ENCODE measurements at regions not wholly inside any gene's neighbourhood (a gene's known extent, or its start where the extent isn't known, plus 50 kb on each side); places are given as distances from the start of the nearest gene placed in this dataset.

DNA sequence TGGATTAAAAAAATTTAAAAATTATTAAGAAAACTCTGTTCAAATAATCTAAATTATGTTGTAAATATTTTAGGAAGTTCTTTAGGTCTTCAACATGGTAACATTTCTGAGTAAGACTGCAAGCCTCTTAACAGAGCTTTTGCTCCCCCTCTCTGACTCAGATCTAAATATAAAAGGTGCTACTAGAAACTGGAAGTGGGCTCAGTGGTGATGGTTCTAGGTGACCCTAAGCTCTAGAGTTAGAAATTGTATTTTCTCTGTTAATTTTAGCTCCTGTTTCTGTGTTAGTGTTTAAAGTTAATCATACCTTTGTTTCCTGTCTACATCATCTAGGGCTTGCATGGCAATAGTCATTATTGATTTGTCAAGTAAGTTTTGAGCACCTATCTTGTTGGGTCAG lies 159.9 kb upstream of the MEIS2 start:
- DNase-seq (ENCODE audit: low read depth) = no peak

DNA sequence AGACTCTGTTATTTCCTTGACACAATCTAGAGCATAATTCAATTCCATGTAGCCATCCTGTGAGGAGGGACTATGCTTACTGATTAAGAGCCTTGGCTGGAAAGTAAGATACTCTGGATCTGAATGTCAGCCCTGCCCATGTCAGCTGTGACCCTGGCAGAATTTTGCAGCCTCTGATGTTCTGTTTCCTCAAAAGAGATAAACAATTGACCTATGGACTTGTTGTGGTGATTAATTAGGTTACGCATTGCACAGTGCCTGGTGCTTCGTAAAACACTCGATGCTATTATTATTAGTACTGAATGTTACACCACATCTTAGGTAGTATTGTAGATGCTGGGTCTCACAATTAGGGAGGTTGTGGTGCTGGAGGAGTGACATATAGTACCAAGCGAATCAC lies 161.3 kb upstream of the MEIS2 start:
- no peak for DNase-seq (ENCODE audit: low read depth)

DNA sequence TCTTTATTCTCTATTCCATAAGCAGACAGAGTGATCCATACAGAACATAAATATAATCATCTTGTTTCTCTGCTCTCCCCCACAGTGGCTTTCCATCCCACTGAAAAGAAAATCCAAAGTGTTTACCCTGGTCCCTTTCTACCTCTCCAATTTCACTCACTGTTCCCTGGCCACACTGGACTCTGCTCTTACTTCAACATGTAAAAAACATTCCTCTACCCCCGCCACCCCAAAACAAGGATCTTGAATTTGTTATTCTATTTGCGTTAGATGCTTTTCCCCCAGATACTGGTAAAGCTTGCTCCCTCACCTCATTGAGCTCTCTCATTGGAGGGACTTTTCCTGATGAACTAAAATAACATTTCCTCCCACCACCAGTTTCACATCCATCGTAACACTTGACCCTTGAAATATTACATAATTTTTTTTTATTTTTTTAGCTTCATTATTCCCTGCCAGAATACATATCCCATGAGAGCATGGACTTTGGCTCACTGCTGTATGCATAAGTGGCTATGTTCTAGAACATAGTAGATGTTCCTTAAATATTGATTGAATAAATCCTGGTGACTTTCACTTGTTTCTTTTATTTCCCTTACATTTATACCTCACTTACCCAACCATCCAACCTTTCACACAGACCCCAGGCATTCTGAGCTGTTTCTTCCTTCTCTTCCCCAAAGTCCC lies 162.7 kb upstream of the MEIS2 start:
- no peak for DNase-seq (ENCODE audit: low read depth)

DNA sequence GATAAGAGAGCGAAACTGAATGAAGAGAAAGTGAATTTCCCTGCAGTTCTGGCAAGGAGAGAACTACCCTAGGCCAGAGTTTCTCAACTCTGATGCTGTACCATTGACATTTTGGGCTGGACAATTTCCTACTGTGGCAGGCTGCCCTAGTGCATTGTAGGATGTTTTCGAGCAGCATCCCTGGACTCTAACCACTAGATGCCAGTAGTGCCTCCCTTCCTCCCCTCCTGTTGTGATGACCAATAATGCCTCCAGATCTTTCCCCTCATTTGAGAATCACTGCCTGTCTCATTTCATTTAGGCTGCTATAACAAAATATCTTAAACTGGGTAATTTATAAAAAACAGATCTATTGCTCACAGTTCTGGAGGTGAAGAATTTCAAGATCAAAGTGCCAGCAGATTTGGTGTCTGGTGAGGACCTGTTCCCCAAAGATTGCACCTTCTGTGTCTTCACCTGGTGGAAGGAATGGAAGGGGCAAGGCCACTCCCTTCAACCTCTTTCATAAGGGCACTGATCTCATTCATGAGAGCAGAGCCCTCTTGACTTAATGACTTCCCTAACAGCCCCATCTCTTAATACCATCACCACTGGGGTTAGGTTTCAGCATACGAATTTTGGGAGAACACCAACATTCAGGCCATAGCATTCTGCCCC lies 188.9 kb upstream of the MEIS2 start:
- DNase-seq (ENCODE audit: low read depth) = no peak

DNA sequence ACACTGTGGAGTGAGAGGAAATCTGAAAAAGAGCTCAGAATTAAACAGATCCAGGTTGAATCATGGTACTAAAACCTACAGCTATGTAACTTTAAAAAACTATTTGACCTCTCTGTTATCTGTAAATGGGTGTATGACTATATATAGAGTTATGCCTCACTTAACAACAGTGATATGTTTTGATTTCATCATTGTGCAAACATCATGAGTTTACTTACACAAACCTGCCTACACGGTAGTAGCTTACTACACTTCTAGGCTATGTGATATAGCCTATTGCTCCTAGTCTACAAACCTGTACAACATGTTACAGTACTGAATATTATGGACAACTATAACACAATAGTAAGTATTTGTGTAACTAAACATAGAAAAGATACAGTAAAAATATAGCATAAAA lies 191.6 kb upstream of the MEIS2 start:
- DNase-seq (ENCODE audit: low read depth) = no peak

DNA sequence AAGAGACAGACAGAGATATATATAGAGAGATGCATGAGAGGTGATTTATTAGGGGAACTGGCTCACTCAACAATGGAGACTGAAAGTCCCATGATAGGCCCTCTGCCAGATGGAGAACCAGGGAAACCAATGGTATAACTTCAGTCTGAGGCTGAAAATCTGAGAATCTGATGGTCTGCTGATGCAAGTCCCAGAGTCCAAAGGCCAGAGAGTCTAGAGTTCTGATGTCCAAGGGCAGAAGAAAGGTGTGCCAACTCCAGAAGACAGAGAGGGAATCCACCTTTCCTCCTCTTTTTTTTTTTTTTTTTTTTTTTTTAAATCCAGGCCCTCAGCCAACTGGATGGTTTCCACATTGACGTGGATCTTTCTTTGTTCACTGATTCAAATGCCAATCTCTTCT lies 197.9 kb upstream of the MEIS2 start:
- no peak for DNase-seq (ENCODE audit: low read depth)

DNA sequence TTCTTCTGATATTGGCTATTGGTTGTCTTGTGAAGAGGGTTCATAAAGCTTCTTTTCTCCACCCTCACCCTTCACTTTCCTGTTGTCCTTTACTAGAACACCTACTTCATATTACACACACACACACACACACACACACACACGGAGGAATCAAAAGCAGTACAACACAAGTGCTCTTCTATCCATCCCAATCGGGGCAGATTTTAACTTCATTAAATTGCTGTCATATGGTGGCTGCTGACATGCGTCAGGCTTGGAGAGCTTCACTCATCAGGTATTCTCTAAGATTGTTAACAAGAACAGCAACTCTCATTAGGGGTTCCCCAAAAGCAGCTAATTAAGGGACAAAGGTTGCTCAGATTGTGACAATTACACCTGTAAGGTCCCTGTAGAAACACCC lies 239.1 kb upstream of the MEIS2 start:
- DNase-seq (ENCODE audit: low read depth) = no peak

DNA sequence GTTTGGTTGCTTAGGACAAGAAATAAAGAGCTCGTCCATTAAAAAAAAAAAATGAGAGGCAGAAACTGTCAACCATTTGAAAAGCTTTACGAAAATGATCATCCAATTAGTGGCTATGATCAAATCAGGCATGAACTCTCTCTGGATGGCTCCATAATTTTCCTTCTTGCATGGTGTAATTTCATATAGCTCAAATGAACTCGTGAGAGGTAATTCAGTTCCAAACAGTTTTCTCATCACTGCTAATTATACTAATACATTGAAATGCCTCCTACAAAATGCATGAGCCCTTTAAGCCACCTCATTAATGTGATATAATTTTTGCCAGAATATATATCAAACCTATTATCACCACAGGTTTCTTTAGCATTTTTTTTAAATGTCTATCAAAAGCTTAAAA lies 239.5 kb upstream of the MEIS2 start:
- no peak for DNase-seq (ENCODE audit: low read depth)

DNA sequence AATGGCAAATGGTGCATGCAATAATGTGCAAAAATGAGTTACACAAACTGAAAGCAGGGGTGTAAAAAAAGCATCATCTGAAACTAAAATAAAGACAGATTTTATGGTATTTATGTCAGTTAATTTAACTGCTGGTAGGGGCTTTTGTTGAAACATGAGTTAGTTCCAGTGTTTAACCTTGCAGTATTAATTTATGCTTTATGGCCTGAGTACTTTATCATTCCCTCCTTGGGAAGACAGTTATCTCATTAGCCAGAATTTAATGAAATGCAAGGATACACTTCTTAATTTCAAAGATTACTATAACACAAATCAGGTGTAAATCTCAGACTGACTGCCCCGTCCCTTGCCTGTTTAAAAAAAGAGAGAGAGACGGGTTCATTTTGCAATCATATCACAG lies 240.1 kb upstream of the MEIS2 start:
- no peak for DNase-seq (ENCODE audit: low read depth)

DNA sequence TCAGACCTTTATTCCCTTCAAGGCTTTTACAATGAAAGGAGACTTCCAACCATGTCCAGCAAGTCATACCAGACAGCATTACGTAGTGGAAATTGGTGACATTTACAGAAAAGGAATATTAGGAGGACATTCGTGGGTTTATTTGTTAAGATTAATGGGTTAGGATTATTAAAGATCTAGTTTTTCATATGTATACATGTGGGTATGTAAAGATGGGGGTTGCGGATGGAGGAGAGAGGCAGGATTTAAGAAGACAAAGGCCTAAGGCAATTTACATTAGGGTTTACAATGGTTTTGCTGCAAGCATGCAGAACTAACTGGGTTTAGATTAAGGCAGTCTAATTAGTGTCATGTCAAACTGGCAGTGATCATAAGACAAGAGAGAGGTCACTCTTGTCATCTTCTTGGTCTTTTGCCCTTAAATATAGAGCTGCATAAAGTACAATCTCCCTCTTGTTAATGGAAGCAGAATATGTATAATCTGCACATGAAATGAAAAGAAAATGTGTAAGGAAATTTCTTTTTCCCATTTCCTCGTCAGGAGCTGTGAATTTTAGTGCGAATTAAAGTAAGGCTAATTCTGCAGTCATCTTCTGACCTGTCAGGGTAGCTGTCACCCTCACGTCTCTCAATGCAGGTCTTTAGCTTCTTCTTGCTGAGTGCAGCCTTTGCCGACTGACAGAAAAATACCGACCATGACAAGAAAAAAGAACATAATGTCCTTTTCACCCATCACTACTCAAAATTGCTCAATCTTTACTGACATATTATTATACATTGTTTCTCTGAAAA lies 258.9 kb upstream of the MEIS2 start:
- no peak for DNase-seq (ENCODE audit: low read depth)

DNA sequence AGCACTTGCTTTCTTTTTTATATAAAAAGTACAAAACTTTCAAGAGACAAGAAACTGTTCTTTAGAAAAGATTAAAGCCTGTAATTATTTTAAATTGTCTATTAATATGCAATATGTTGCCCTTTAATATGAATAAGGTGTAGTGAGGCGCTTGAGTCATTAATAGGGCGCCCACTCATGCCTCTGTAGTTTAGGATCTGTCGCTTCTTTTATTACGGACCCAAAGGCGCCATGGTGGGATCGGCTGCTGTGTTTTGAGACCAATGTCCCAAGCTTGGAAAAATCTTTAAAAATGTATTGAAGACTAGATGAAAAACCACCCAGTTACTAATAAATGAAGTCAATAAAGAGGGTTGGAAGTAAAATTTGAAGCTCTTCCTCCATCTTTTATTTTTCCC lies 259.5 kb upstream of the MEIS2 start:
- DNase-seq (ENCODE audit: low read depth) = no peak

DNA sequence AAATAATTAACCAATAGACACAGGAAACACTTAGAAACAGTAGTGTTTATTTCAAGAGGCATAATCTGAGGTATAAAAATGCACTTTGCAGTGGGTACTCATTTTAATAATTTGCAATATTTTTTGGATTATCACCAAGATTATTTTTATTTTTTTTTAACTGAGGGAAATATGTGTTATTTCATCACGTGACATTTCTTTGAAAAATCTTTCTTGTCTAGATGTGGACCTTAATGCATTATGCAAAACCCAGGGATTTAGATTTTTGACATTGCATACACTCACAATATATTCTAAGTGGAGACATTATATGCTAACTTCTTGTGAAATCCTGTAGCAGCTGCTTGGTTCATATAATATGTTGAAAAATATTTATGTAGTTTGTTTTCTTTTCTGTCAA lies 260.4 kb upstream of the MEIS2 start:
- DNase-seq (ENCODE audit: low read depth) = no peak

DNA sequence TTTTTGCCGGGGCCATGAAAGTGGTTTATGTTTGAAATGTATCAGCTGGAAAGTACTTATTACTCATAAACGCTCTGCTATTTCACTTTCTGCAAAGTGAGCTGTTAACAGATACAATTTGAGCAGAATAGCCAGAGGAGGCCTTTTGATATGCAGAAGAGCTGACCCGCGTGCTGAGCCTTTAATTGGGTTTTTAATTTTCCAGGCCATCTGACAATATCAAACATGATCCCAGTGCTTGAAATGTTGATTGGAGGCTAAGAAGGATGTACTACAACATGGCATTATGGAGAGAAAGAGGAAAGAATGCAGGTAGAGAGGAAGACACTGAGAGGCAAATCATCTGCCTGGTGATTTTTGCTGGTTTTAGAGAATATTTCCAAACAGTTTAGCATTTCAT lies 261.3 kb upstream of the MEIS2 start:
- DNase-seq (ENCODE audit: low read depth) = no peak

DNA sequence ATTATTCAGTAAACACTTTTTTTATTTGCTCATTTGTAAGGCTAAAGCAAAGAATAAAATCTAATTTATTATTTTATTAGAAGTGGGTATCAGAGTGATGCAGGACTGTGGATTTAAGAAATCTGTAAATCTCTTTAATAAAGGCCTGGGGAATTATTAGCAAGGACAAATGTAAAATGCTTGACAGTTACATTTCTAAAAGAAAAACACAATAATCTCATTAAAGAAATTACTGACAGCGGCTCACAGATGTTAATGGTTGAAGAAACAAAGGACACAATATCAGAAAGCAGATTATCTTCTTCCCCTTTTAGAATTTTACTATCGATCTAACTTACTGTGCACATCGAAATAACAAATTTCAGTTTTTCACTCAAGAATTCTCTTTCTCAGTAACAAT lies 262.1 kb upstream of the MEIS2 start:
- DNase-seq (ENCODE audit: low read depth) = no peak

DNA sequence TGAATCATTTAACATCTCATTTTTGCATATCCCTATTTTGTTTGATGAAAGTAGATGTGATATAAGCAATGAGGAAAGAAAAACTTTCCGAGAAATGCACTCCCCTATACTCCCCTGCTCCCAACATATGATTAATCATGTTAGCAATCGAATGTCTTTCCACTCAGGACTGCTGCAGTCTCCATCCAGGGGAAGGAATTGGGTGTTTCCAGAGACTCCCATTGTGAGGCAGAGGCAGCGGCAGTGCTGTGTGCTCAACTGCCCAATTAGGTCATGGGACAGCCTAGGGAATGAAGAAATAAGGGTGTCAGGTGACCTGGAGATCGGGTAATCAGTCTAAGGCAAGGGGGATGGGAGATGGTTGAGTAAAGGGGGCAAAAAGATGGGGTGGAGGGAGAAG lies 268.6 kb upstream of the MEIS2 start:
- no peak for DNase-seq (ENCODE audit: low read depth)

DNA sequence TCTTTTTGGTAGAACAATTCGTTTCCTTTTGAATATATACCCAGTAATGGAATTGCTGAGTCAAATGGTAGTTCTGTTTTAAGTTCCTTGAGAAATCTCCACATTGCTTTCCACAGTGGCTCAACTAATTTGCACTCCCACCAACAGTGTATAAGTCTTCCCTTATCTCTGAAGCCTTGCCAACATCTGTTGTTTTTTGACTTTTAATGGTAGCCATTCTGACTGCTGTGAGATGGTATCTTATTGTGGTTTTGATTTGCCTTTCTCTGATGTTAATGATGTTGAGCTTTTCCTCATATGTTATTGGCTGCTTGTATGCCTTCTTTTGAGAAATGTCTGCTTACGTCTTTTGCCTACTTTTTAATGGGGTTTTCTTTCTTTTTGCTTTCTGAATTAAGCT lies 270.6 kb upstream of the MEIS2 start:
- DNase-seq (ENCODE audit: low read depth) = no peak

DNA sequence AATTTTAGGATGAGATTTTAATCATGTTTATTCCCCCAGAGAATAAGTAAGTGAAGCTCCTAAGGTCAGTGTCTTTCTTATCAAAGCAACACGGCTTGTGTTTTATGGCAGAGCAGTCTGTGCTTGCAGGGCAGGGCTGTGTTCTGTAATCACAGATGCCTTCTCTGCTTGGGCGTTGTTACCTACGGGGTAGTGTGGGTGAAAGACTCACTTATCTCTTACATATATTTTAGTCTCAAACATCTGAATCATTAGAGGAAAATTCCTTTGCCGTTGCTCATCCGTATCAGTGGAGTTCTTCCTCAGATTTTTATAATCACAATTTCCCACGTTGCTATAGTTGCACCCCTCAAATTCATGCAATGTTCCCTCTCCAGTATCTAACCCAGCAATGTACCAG lies 271.7 kb upstream of the MEIS2 start:
- no peak for DNase-seq (ENCODE audit: low read depth)

DNA sequence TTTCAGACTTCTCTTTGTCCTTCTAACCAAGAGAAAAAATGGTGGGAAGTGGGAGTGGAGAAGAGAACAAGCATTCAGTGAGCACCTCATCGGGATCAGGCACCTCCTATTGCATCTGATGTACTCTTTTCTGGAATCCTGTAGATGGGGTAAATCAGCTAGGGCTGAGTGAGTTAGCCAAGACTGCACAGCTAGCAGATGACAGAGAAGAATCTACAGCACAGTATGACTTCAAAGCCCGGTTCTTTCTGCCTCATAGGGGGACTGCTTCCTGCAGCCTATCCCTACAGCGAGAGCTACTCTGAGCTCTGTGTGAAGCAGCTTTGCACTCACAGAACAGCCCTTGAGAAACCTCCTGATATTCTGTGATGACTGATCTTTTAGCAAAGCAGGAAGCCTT lies 275.2 kb upstream of the MEIS2 start:
- DNase-seq (ENCODE audit: low read depth) = no peak

DNA sequence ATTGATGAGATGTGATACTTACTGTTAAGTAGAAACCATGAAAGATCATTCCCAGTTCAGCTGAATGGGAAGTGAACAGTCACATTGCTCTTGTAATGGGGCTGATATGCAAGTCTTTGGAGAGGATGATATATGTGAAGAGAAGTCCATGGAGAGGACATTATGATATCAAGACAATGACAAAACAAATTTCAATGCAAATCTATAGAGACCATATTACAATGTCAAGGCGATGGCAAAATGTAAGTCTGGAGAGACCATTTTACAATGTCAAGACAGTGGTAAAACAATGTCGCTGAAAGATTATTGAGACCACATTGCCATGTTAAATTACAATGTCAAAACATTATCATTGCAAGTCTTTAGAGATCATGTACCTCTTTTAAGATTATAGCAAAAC lies 277.1 kb upstream of the MEIS2 start:
- DNase-seq (ENCODE audit: low read depth) = no peak

DNA sequence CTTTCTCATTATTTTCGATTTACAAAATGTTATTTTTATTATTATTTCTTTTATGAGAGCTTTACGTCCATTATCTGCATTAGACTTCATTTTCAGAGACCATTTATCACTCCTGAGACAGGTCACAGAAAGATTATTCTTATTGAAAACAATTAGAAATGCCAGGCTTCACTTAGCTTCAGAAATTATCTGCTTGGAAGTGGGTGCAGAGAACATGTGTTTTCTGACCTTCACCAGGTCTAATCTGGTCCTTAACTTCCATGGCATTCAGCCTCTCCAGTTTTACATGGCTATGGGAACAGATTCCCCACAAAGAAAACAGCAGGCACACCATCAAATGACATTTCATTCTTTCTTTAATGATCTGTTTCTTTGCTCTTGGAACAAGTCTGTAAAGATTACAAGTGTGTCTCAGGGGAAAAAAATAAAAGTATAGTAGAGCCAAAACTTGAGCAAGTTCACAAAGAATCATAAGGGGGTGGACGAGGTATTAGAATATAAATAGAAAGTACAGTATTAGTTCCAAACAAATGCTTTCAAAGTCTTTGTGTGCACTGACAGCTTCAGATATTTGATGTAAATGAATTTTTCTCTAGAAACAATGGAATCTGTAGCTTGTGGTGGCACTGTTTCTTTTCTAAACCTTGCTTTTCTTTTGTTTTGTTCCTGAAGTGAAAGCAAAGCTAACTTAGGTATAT lies 294.2 kb upstream of the MEIS2 start:
- no peak for DNase-seq (ENCODE audit: low read depth)

DNA sequence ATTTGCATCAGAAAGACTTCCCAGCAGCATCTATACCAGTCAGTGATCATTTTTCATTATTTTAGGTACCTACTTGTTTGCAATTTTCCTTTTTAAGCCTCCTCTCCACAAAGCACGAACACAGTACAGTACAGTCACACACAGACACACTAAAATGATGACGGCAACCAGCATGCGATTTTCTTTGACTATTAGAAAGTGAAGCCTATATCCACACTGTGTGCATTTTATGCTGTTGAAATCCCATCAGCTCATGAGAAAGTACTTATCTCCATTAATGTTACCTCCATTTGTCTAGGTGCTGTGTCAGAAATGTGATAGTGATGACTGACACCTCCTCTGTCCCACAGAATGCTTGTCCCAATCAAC lies 294.7 kb upstream of the MEIS2 start:
- no peak for DNase-seq (ENCODE audit: low read depth)

DNA sequence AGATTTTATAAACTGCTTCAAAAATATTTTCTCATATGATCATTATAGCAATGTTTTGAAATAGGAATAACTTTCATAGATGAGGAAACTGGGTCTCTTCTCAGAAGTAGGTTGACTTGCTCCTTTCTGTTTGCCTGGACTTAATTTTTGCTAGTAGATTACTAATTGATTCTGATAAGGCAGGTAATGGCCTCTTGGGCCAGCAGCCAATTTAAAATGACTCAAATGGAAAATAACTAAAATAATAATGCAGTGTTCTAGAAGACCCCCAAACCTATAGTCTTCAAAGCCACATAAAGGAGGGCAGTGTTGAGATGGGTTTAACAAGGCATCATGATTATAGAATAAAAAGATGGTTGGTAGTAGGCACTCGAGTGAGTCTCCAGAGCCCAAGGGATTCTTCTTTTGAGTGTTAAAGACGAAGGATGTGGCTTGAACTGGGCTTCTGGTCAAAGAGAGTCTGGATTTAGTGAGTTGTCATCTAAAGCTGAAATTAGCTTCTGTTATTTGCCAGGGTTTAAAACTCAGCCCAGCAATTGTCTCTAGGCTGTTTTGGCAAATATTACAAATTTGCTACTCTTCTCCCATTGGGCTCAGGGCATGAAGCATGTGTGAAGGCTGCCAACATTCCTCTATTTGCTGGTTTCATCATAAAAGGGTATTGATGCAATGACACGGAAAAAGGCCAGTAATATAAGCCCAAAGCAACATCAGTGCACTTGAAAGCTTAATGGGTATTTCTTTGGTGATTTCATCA lies 297.1 kb upstream of the MEIS2 start:
- no peak for DNase-seq (ENCODE audit: low read depth)
